Panc1 (cell line): ENCODE measurements at regions not wholly inside any gene's neighbourhood (a gene's known extent, or its start where the extent isn't known, plus 50 kb on each side); places are given as distances from the start of the nearest gene placed in this dataset.

ENCODE experiments used
- ATAC-seq: fragments of 200-7000 bp; cut with Tn5 transposase; 2 replicates; pipeline ENCODE4 v1.9.1; 2020; ENCODE audit warnings: mild to moderate bottlenecking, moderate library complexity
- BruUV-seq: library from RNA; stranded (reverse); fragments of 400-500 nt; replicated peaks from 2 replicates; lab custom pipeline; 2021; lab: Mats Ljungman, UMichigan
- CTCF ChIA-PET: fragments of 300-600 bp; sonication (Branson Sonifier 250); formaldehyde crosslinking; loops from one replicate; lab custom pipeline; 2022; ENCODE audit warnings: antibody characterized with exemption; lab: Charles Lee
- POLR2A ChIA-PET: fragments of 300-600 bp; sonication (Branson Sonifier 250); formaldehyde crosslinking; loops from one replicate; lab custom pipeline; 2022; ENCODE audit warnings: antibody characterized with exemption; lab: Charles Lee
- DNase-seq: peaks from one replicate; pipeline ENCODE4 v3.0.0-alpha.2; 2010; ENCODE audit warnings: low read depth, low spot score
- H3K27ac ChIP-seq: 2 replicates; pipeline ENCODE4 v1.5.1; 2011; ENCODE audit warnings: mild to moderate bottlenecking, low read length, inconsistent platforms
- H3K27me3 ChIP-seq: fragments of 200-500 bp; sonication (Bioruptor generic); 2 replicates; pipeline ENCODE4 v1.6.0; 2014; ENCODE audit warnings: low read length, inconsistent platforms; ENCODE audit not compliant: control insufficient read depth, insufficient read depth
- H3K36me3 ChIP-seq: fragments of 200-500 bp; sonication (Bioruptor generic); 2 replicates; pipeline ENCODE4 v1.5.1; 2014; ENCODE audit warnings: inconsistent platforms, mild to moderate bottlenecking, low read length, moderate library complexity; ENCODE audit not compliant: control insufficient read depth, insufficient read depth
- H3K4me1 ChIP-seq: 2 replicates; pipeline ENCODE4 v1.5.1; 2011; ENCODE audit warnings: inconsistent platforms, mild to moderate bottlenecking, low read length, moderate library complexity; ENCODE audit not compliant: control insufficient read depth, insufficient read depth
- H3K4me3 ChIP-seq, 2 experiments: 2 replicates each; pipeline ENCODE4 v1.5.1; 2011 to 2012; ENCODE audit warnings: low read depth in 2 of 2, low read length in 2 of 2, mild to moderate bottlenecking in 2 of 2, inconsistent platforms in 1 of 2, moderate library complexity in 1 of 2
- H3K9me3 ChIP-seq: fragments of 200-500 bp; sonication (Bioruptor generic); 2 replicates; pipeline ENCODE4 v1.5.1; 2014; ENCODE audit warnings: low read depth, mild to moderate bottlenecking, inconsistent platforms, low read length, moderate library complexity; ENCODE audit not compliant: control insufficient read depth, insufficient read depth
- CTCF ChIP-seq: fragments of 450-650 bp; IDR thresholded peaks from 2 replicates; pipeline ENCODE4 v1.5.1; 2017; ENCODE audit warnings: mild to moderate bottlenecking
- POLR2AphosphoS5 ChIP-seq: IDR thresholded peaks from 2 replicates; pipeline ENCODE4 v1.6.1; 2012; ENCODE audit warnings: mild to moderate bottlenecking, low read depth, low read length, moderate library complexity
- REST ChIP-seq, 2 experiments: IDR thresholded peaks; 2 replicates each; pipeline ENCODE4 v1.6.1; 2011 to 2012; ENCODE audit warnings: low read depth in 2 of 2, control low read depth in 1 of 2, low read length in 1 of 2, mild to moderate bottlenecking in 1 of 2, moderate library complexity in 1 of 2; ENCODE audit not compliant: insufficient read depth in 1 of 2
- SIN3A ChIP-seq: IDR thresholded peaks from 2 replicates; pipeline ENCODE4 v1.6.1; 2012; ENCODE audit warnings: low read depth, mild to moderate bottlenecking, low read length, moderate library complexity, borderline replicate concordance; ENCODE audit not compliant: insufficient read depth
- TCF7L2 ChIP-seq: IDR thresholded peaks from 2 replicates; pipeline ENCODE4 v1.6.1; 2011; ENCODE audit warnings: mild to moderate bottlenecking, low read depth, low read length, inconsistent platforms
- in situ Hi-C: cut with HindIII; loops from 2 replicates; pipeline ENCODE4 v1.10.0; 2016; ENCODE audit warnings: low sequenced_read_pairs, low pct_unique_long_range_greater_than_20kb
- intact Hi-C: fragments of 100-400 bp; cut with micrococcal nuclease; formaldehyde crosslinking; loops from one replicate; pipeline ENCODE4 v1.10.0; 2022; ENCODE audit not compliant: unreplicated experiment

GRCh38 chr9:129306318-129306973, 128.4 kb upstream of the IER5L start:
- Histone ChIP-seq H3K9me3 (peaks cover 6% of the 10 kb centered on the region; the same call in 1 of the 2 replicates), H3K27ac (no peak overlapping the region), H3K4me1 (no peaks in the 10 kb centered on the region), H3K36me3 (no peaks in the 10 kb centered on the region), H3K27me3 (no peaks in the 10 kb centered on the region), H3K4me3 (no peak overlapping the region)
- intact Hi-C loops: no loop called here
- POLR2A ChIA-PET: no interaction called here
- BruUV-seq: no TSS peak
- DNase-seq (no peak), ATAC-seq (no peak)
- CTCF ChIA-PET: no interaction called here
- TF ChIP-seq TCF7L2 (no peak), REST (IDR thresholded peaks at IDR 0.05; ENCODE audit: insufficient read depth in 1 of 2, low read depth in 2 of 2, low read length in 1 of 2) (no peak), POLR2AphosphoS5 (no peak)
- in situ Hi-C loops: no loop called here

GRCh38 chr9:129305246-129305645, 127.2 kb upstream of the IER5L start:
- POLR2A ChIA-PET: no interaction called here
- in situ Hi-C loops (no loop called here), intact Hi-C loops (no loop called here)
- TF ChIP-seq SIN3A (no peak), CTCF (no peak), REST (IDR thresholded peaks at IDR 0.05; ENCODE audit: insufficient read depth in 1 of 2, low read depth in 2 of 2, low read length in 1 of 2) (no peak), TCF7L2 (no peak), POLR2AphosphoS5 (no peak)
- no peaks in the 10 kb centered on the region for H3K4me1 ChIP-seq
- peaks cover 6% of the 10 kb centered on the region; the same call in 1 of the 2 replicates for H3K9me3 ChIP-seq
- H3K4me3 ChIP-seq: no peak overlapping the region
- H3K27ac ChIP-seq: no peak overlapping the region
- DNase-seq (no peak), ATAC-seq (no peak)
- H3K36me3 ChIP-seq: no peaks in the 10 kb centered on the region
- H3K27me3 ChIP-seq: no peaks in the 10 kb centered on the region
- BruUV-seq: no TSS peak
- CTCF ChIA-PET: no interaction called here
